SK-N-MC (cell line): ENCODE measurements at regions not wholly inside any gene's neighbourhood (a gene's known extent, or its start where the extent isn't known, plus 50 kb on each side); places are given as distances from the start of the nearest gene placed in this dataset.

Experiments used
- EZH2 ChIP-seq: fragments of 200-600 bp; sonication (generic); IDR thresholded peaks from one replicate; pipeline ENCODE4 v1.6.1; 2017; ENCODE audit warnings: antibody characterized with exemption
- FOXP2 ChIP-seq: optimal IDR thresholded peaks from 2 replicates; pipeline ENCODE3; 2011; ENCODE audit warnings: mild to moderate bottlenecking, moderate library complexity; ENCODE audit not compliant: insufficient read depth; ENCODE audit errors: extremely low read length, control extremely low read depth
- POLR2AphosphoS5 ChIP-seq: IDR thresholded peaks from 2 replicates; pipeline ENCODE4 v1.6.1; 2012; ENCODE audit warnings: mild to moderate bottlenecking, low read depth, low read length, borderline replicate concordance

- TF ChIP-seq POLR2AphosphoS5 (no peak), EZH2 (no peak), FOXP2 (no peak)
Measured at GRCh38 chr7:41463770-41464470, 239.0 kb downstream of the INHBA start.
